GM12865 (cell line): ENCODE measurements at regions not wholly inside any gene's neighbourhood (a gene's known extent, or its start where the extent isn't known, plus 50 kb on each side); places are given as distances from the start of the nearest gene placed in this dataset.

Source experiments
- DNase-seq: peaks from one replicate; pipeline ENCODE4 v3.0.0; 2010; ENCODE audit warnings: low read depth
- H3K4me3 ChIP-seq: 2 replicates; pipeline ENCODE4 v1.5.1; 2011; ENCODE audit warnings: mild to moderate bottlenecking, low read depth, low read length, control low read depth
- TF ChIP-seq, protein P1 (sequence below): IDR thresholded peaks from 2 replicates; pipeline ENCODE4 v1.5.1; 2011; ENCODE audit warnings: low read length, control low read depth, low read depth, inconsistent platforms; ENCODE audit not compliant: insufficient read depth; ENCODE audit errors: missing control alignments

- H3K4me3 ChIP-seq: no peak overlapping the region
- DNase-seq: no peak
- TF ChIP-seq, protein P1, sequence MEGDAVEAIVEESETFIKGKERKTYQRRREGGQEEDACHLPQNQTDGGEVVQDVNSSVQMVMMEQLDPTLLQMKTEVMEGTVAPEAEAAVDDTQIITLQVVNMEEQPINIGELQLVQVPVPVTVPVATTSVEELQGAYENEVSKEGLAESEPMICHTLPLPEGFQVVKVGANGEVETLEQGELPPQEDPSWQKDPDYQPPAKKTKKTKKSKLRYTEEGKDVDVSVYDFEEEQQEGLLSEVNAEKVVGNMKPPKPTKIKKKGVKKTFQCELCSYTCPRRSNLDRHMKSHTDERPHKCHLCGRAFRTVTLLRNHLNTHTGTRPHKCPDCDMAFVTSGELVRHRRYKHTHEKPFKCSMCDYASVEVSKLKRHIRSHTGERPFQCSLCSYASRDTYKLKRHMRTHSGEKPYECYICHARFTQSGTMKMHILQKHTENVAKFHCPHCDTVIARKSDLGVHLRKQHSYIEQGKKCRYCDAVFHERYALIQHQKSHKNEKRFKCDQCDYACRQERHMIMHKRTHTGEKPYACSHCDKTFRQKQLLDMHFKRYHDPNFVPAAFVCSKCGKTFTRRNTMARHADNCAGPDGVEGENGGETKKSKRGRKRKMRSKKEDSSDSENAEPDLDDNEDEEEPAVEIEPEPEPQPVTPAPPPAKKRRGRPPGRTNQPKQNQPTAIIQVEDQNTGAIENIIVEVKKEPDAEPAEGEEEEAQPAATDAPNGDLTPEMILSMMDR: no peak
These were observed 456.5 kb upstream of the SOX11 start for GRCh38 chr2:5235701-5236100.

DNA sequence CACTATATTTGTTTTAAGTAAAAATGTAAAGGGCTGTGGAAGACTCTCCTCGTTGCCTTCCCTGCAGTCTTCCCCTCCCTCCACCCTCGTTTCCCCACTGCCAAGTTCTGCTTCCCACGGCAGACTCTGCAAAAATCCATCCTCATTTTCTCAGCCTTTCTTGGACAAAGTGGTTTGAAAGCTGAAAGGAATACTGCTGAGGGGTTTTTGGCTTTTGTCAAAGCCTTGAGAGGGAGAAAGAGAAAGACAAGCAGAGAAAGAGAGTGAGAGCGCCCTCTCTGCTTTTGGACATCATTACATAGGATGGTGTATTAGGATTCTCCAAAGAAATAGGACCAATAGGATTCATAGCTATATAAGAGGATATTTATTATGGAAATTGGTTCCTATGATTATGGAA is 455.9 kb upstream of the SOX11 start:
- TF ChIP-seq, protein P1: no peak
- H3K4me3 ChIP-seq: no peak overlapping the region
- no peak for DNase-seq

GRCh38 chr2:5242751-5243150 is 449.4 kb upstream of the SOX11 start:
- TF ChIP-seq, protein P1: no peak

GRCh38 chr2:5250482-5250881 is 441.7 kb upstream of the SOX11 start:
- no peak for DNase-seq
- H3K4me3 ChIP-seq: no peak overlapping the region
- TF ChIP-seq, protein P1: no peak

More at GRCh38 chr2:5242751-5243150, 449.4 kb upstream of the SOX11 start:
- no peak for DNase-seq
- H3K4me3 ChIP-seq: no peak overlapping the region

DNA sequence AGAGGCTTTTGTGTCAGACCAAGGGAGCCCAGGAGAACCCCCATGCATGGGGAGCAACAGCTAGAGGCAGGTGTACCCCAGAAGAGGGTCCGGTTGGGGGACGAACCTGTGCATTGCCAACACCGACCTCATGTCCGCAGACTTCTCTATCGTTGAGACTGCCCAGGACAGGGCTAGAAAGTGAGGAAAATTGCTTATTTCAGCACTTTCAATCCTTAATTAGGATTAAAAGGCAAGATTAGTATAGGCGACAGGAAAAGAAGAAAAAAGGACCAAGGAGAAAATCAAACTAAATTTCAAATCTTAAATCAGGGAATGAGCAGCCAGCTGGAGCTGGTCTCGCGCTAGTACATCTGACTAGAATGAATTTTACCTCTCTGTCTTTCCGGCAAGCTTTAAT is 438.9 kb upstream of the SOX11 start:
- DNase-seq: no peak
- TF ChIP-seq, protein P1: no peak
- no peak overlapping the region for H3K4me3 ChIP-seq

- no peak overlapping the region for H3K4me3 ChIP-seq
- TF ChIP-seq, protein P1: no peak
These were observed 437.3 kb upstream of the SOX11 start for GRCh38 chr2:5254791-5255332.

GRCh38 chr2:5263291-5263690 is 428.9 kb upstream of the SOX11 start:
- no peak overlapping the region for H3K4me3 ChIP-seq
- TF ChIP-seq, protein P1: no peak
- no peak for DNase-seq

More at GRCh38 chr2:5254791-5255332, 437.3 kb upstream of the SOX11 start:
- no peak for DNase-seq
